IMR-90 (cell line): ENCODE measurements at regions not wholly inside any gene's neighbourhood (a gene's known extent, or its start where the extent isn't known, plus 50 kb on each side); places are given as distances from the start of the nearest gene placed in this dataset.

Source experiments
- ATAC-seq: fragments of 200-7000 bp; cut with Tn5 transposase; 2 replicates; pipeline ENCODE4 v1.9.1; 2020; ENCODE audit warnings: low read depth, mild to moderate bottlenecking, moderate library complexity
- BruUV-seq: library from RNA; stranded (reverse); fragments of 400-500 nt; replicated peaks from 2 replicates; lab custom pipeline; 2021; lab: Mats Ljungman, UMichigan
- CTCF ChIA-PET: fragments of 300-600 bp; formaldehyde crosslinking; extraction: SDS; loops from one replicate; lab custom pipeline; 2021; ENCODE audit warnings: antibody characterized with exemption; lab: Yijun Ruan, JAX
- POLR2A ChIA-PET: fragments of 300-600 bp; sonication (Branson Sonifier 250); formaldehyde crosslinking; loops from one replicate; lab custom pipeline; 2022; ENCODE audit warnings: antibody characterized with exemption; ENCODE audit not compliant: unreplicated experiment; lab: Charles Lee
- DNase-seq: peaks from one replicate; pipeline ENCODE4 v3.0.0; 2013
- H2AFZ ChIP-seq: replicated peaks from 2 replicates; pipeline ENCODE3; 2013; ENCODE audit warnings: low read length, mild to moderate bottlenecking; ENCODE audit not compliant: poor library complexity
- H2AK5ac ChIP-seq: 2 replicates; pipeline ENCODE4 v1.6.1; 2013; ENCODE audit warnings: low read depth, low read length, inconsistent platforms
- H2AK9ac ChIP-seq: replicated peaks from 2 replicates; pipeline ENCODE3; 2013; ENCODE audit warnings: mild to moderate bottlenecking, low read depth, low read length, moderate library complexity; ENCODE audit not compliant: poor library complexity
- H2BK120ac ChIP-seq: 2 replicates; pipeline ENCODE4 v1.6.1; 2013; ENCODE audit warnings: low read depth, low read length, inconsistent platforms
- H2BK15ac ChIP-seq: 3 replicates; pipeline ENCODE4 v1.6.1; 2013; ENCODE audit warnings: low read depth, low read length, inconsistent platforms
- H2BK20ac ChIP-seq: 2 replicates; pipeline ENCODE4 v1.6.1; 2013; ENCODE audit warnings: low read depth, mild to moderate bottlenecking, inconsistent platforms, low read length, moderate library complexity
- H2BK5ac ChIP-seq: 2 replicates; pipeline ENCODE4 v1.6.1; 2013; ENCODE audit warnings: mild to moderate bottlenecking, low read depth, low read length, inconsistent platforms; ENCODE audit not compliant: poor library complexity, severe bottlenecking
- H3K14ac ChIP-seq: replicated peaks from 2 replicates; pipeline ENCODE4 v1.6.1; 2013; ENCODE audit warnings: low read depth, low read length, inconsistent platforms
- H3K18ac ChIP-seq: 2 replicates; pipeline ENCODE4 v1.6.1; 2013; ENCODE audit warnings: low read depth, low read length, control low read depth
- H3K23ac ChIP-seq: 2 replicates; pipeline ENCODE4 v1.6.1; 2013; ENCODE audit warnings: low read depth, low read length, inconsistent platforms
- H3K27ac ChIP-seq: 2 replicates; pipeline ENCODE4 v1.5.1; 2013; ENCODE audit warnings: mild to moderate bottlenecking, control low read depth, low read length; ENCODE audit not compliant: insufficient read depth
- H3K27me3 ChIP-seq: 2 replicates; pipeline ENCODE4 v1.6.1; 2013; ENCODE audit warnings: low read length; ENCODE audit not compliant: control insufficient read depth, insufficient read depth
- H3K36me3 ChIP-seq: 2 replicates; pipeline ENCODE4 v1.6.1; 2013; ENCODE audit warnings: low read length, mixed read lengths; ENCODE audit not compliant: control insufficient read depth, insufficient read depth
- H3K4ac ChIP-seq: 2 replicates; pipeline ENCODE4 v1.6.1; 2013; ENCODE audit warnings: low read depth, low read length, inconsistent platforms
- H3K4me1 ChIP-seq: 2 replicates; pipeline ENCODE4 v1.6.1; 2013; ENCODE audit warnings: low read length, mixed read lengths; ENCODE audit not compliant: control insufficient read depth, insufficient read depth
- H3K4me2 ChIP-seq: 2 replicates; pipeline ENCODE4 v1.6.1; 2013; ENCODE audit warnings: low read depth, mild to moderate bottlenecking, control low read depth, low read length, moderate library complexity
- H3K4me3 ChIP-seq: 2 replicates; pipeline ENCODE4 v1.5.1; 2013; ENCODE audit warnings: low read depth, mild to moderate bottlenecking, control low read depth, low read length, moderate library complexity; ENCODE audit not compliant: insufficient read depth
- H3K56ac ChIP-seq: 2 replicates; pipeline ENCODE4 v1.6.1; 2013; ENCODE audit warnings: low read length, inconsistent platforms; ENCODE audit not compliant: insufficient read depth; ENCODE audit errors: extremely low read depth
- H3K79me1 ChIP-seq, 2 experiments: 2 replicates each; pipeline ENCODE4 v1.6.1; 2013; ENCODE audit warnings: low read length in 2 of 2, inconsistent platforms in 1 of 2, low read depth in 1 of 2
- H3K9ac ChIP-seq: 2 replicates; pipeline ENCODE4 v1.6.1; 2013; ENCODE audit warnings: low read depth, low read length, control low read depth
- H3K9me1 ChIP-seq: 2 replicates; pipeline ENCODE4 v1.6.1; 2013; ENCODE audit warnings: low read length, inconsistent platforms; ENCODE audit not compliant: insufficient read depth
- H3K9me3 ChIP-seq: 2 replicates; pipeline ENCODE4 v1.6.1; 2013; ENCODE audit warnings: low read length; ENCODE audit not compliant: control insufficient read depth, insufficient read depth
- H4K20me1 ChIP-seq: 2 replicates; pipeline ENCODE4 v1.6.1; 2013; ENCODE audit warnings: low read length, inconsistent platforms; ENCODE audit not compliant: insufficient read depth
- H4K5ac ChIP-seq: 2 replicates; pipeline ENCODE4 v1.6.1; 2013; ENCODE audit warnings: mild to moderate bottlenecking, low read depth, low read length, control low read depth
- H4K8ac ChIP-seq, 2 experiments: 2 replicates each; pipeline ENCODE4 v1.6.1; 2013; ENCODE audit warnings: low read depth in 2 of 2, low read length in 2 of 2, control low read depth in 1 of 2, inconsistent platforms in 1 of 2
- H4K91ac ChIP-seq: 2 replicates; pipeline ENCODE4 v1.6.1; 2013; ENCODE audit warnings: low read depth, low read length, inconsistent platforms; ENCODE audit not compliant: insufficient read depth
- CEBPB ChIP-seq: IDR thresholded peaks from 2 replicates; pipeline ENCODE4 v1.6.1; 2012; ENCODE audit warnings: low read depth, low read length, improper control_type of control experiment
- whole genome bisulfite sequencing, 2 experiments: methylation state at CpG; one replicate each; pipeline versions ENCODE4 v1.1.5 to v1.1.7; 2013; ENCODE audit warnings: missing lambda C conversion rate in 2 of 2; ENCODE audit not compliant: insufficient read length in 1 of 2; ENCODE audit errors: extremely low coverage in 2 of 2; 5-methylcytosine and 5-hydroxymethylcytosine counted together
- dilution Hi-C: fragments of 300-500 bp; cut with HindIII; formaldehyde crosslinking; loops from one replicate; pipeline ENCODE4 v1.14.3; 2018; ENCODE audit warnings: low sequenced_read_pairs; ENCODE audit not compliant: unreplicated experiment
- in situ Hi-C: fragments of 300-500 bp; cut with MboI; formaldehyde crosslinking; loops from 3 replicates; pipeline ENCODE4 v1.14.3; 2019; ENCODE audit warnings: low sequenced_read_pairs, inconsistent platforms, mixed read lengths
- intact Hi-C: fragments of 100-400 bp; cut with micrococcal nuclease; formaldehyde crosslinking; loops from 2 replicates; pipeline ENCODE4 v1.10.0; 2022

- no peak overlapping the region for H2BK120ac ChIP-seq
- no peak overlapping the region for H2AK9ac ChIP-seq
- no TSS peak for BruUV-seq
- no peak overlapping the region for H3K18ac ChIP-seq
- H2AFZ ChIP-seq = no peak overlapping the region
- no peak overlapping the region for H3K4ac ChIP-seq
- H4K91ac ChIP-seq = no peak overlapping the region
- no peak overlapping the region for H2AK5ac ChIP-seq
- H3K23ac ChIP-seq = no peak overlapping the region
- in situ Hi-C loops = no loop called here
- H3K4me3 ChIP-seq = no peak overlapping the region
- no peak overlapping the region for H3K27ac ChIP-seq
- no peak overlapping the region for H3K14ac ChIP-seq
- ATAC-seq (no peak), DNase-seq (no peak)
- H3K56ac ChIP-seq = no peak overlapping the region
- H2BK15ac ChIP-seq = no peak overlapping the region
- H4K8ac ChIP-seq = no peak overlapping the region
- dilution Hi-C loops = no loop called here
- WGBS, 2 experiments = 100% methylated on average over 1 of the region's 4 CpGs; no CpG with 5 or more reads in 1 of the 2 experiments
- H3K9me3 ChIP-seq = no peaks in the 10 kb centered on the region
- H3K36me3 ChIP-seq = no peaks in the 10 kb centered on the region
- no peaks in the 10 kb centered on the region for H3K27me3 ChIP-seq
- no peaks in the 10 kb centered on the region for H3K4me1 ChIP-seq
- no peak overlapping the region for H4K5ac ChIP-seq
- H2BK5ac ChIP-seq = no peak overlapping the region
- ChIA-PET CTCF (no interaction called here), POLR2A (no interaction called here)
- TF ChIP-seq CEBPB = no peak
- no peaks in the 10 kb centered on the region for H4K20me1 ChIP-seq
- intact Hi-C loops = no loop called here
- no peak overlapping the region for H3K9ac ChIP-seq
- H2BK20ac ChIP-seq = no peak overlapping the region
- H3K4me2 ChIP-seq = no peak overlapping the region
- no peaks in the 10 kb centered on the region for H3K79me1 ChIP-seq
- H3K9me1 ChIP-seq = no peaks in the 10 kb centered on the region
Measured at GRCh38 chr4:13877626-13878025, 250.1 kb upstream of the BOD1L1 start.
